ENCODE measurements at regions not wholly inside any gene's neighbourhood (a gene's known extent, or its start where the extent isn't known, plus 50 kb on each side); places are given as distances from the start of the nearest gene placed in this dataset.
"Not testable (repeated sequence)": the region's sequence is repeated elsewhere in the genome, so short reads cannot be mapped to it uniquely, and the experiment has no call there.

- no peak overlapping the region for H3K4me3 ChIP-seq (ENCODE audit: low read length)
- TF ChIP-seq, protein P1, sequence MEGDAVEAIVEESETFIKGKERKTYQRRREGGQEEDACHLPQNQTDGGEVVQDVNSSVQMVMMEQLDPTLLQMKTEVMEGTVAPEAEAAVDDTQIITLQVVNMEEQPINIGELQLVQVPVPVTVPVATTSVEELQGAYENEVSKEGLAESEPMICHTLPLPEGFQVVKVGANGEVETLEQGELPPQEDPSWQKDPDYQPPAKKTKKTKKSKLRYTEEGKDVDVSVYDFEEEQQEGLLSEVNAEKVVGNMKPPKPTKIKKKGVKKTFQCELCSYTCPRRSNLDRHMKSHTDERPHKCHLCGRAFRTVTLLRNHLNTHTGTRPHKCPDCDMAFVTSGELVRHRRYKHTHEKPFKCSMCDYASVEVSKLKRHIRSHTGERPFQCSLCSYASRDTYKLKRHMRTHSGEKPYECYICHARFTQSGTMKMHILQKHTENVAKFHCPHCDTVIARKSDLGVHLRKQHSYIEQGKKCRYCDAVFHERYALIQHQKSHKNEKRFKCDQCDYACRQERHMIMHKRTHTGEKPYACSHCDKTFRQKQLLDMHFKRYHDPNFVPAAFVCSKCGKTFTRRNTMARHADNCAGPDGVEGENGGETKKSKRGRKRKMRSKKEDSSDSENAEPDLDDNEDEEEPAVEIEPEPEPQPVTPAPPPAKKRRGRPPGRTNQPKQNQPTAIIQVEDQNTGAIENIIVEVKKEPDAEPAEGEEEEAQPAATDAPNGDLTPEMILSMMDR (conservative IDR thresholded peaks at IDR 0.05; ENCODE audit: low read depth, low read length): no peak
- no peak for DNase-seq (ENCODE audit: low read depth)
Observed at GRCh38 chr16:87206646-87207451, 110.3 kb downstream of the C16orf95 start.

DNA sequence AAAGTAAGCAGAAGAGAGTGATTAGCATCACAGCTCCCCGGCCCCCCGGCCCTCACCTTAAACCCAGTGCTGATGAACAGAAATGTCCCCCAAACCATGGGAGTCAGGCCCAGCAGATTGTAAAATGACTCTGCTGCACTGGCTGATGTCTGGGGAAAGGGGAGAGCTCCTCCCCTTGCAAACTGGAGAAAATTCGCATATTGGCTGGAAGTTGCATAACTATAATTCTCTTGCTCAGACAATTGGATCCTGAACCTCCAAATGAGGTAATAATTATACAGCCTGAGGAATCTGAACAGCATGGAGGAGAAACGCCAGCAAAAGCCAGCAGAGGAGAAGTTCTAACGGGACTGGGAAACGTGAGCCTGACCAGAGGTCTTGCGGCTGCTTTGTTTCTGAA is 109.7 kb downstream of the C16orf95 start:
- DNase-seq (ENCODE audit: low read depth): no peak
- H3K4me3 ChIP-seq (ENCODE audit: low read length): no peak overlapping the region
- TF ChIP-seq, protein P1 (conservative IDR thresholded peaks at IDR 0.05; ENCODE audit: low read depth, low read length): no peak

- no peak overlapping the region for H3K4me3 ChIP-seq (ENCODE audit: low read length)
- DNase-seq (ENCODE audit: low read depth): no peak
- TF ChIP-seq, protein P1 (conservative IDR thresholded peaks at IDR 0.05; ENCODE audit: low read depth, low read length): no peak
Observed at GRCh38 chr16:87207965-87208364, 109.2 kb downstream of the C16orf95 start.

GRCh38 chr16:87208968-87209367 is 108.2 kb downstream of the C16orf95 start:
- not testable (repeated sequence) for H3K4me3 ChIP-seq (ENCODE audit: low read length); DNase-seq (ENCODE audit: low read depth)

GRCh38 chr16:87209808-87210512 is 107.2 kb downstream of the C16orf95 start:
- no peak overlapping the region for H3K4me3 ChIP-seq (ENCODE audit: low read length)
- DNase-seq (ENCODE audit: low read depth): no peak
- TF ChIP-seq, protein P1 (conservative IDR thresholded peaks at IDR 0.05; ENCODE audit: low read depth, low read length): no peak

DNA sequence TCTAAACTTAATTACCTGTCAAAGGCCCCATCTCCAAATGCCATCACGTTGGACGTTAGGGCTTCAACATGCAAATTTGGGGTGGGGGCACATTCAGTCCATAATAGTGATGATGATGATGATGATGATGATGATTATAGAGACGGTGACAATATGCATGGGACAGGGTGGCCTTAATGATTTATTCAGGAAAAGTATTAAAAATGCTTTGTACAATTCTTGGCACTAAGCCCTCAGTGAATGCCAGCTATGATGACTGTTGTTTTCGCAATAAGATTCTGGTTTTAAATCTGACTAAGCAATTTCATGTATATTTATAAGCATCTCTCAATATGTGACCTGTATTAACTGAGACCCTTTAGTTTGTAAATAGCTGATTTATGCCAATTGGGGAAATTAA is 106.3 kb downstream of the C16orf95 start:
- no peak for DNase-seq (ENCODE audit: low read depth)
- TF ChIP-seq, protein P1 (conservative IDR thresholded peaks at IDR 0.05; ENCODE audit: low read depth, low read length): no peak
- H3K4me3 ChIP-seq (ENCODE audit: low read length): no peak overlapping the region

- no peak for DNase-seq (ENCODE audit: low read depth)
- no peak overlapping the region for H3K4me3 ChIP-seq (ENCODE audit: low read length)
- TF ChIP-seq, protein P1 (conservative IDR thresholded peaks at IDR 0.05; ENCODE audit: low read depth, low read length): no peak
Observed at GRCh38 chr16:87212026-87212425, 105.2 kb downstream of the C16orf95 start.
